ENCODE measurements at regions not wholly inside any gene's neighbourhood (a gene's known extent, or its start where the extent isn't known, plus 50 kb on each side); places are given as distances from the start of the nearest gene placed in this dataset.

DNA sequence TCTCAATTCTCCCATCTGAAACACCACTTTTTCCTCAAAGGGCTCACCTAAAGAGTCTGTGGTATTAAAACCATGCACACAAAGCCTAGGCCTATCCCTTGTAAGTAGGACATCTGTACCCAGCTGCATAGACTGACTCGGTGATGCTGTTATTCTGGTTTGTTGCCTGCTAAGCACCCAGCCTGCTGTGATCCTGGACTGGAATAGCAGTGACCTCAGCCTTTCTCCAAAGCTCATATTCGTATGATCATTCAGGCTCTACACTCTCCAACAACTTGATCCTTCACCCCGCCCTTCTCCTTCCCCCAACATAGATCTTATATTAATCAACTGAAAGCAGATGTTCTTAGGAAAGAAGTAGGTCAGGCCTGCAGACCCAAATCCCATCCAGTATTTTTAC lies 81.4 kb upstream of the WWC1 start:
- TF ChIP-seq, protein P1, sequence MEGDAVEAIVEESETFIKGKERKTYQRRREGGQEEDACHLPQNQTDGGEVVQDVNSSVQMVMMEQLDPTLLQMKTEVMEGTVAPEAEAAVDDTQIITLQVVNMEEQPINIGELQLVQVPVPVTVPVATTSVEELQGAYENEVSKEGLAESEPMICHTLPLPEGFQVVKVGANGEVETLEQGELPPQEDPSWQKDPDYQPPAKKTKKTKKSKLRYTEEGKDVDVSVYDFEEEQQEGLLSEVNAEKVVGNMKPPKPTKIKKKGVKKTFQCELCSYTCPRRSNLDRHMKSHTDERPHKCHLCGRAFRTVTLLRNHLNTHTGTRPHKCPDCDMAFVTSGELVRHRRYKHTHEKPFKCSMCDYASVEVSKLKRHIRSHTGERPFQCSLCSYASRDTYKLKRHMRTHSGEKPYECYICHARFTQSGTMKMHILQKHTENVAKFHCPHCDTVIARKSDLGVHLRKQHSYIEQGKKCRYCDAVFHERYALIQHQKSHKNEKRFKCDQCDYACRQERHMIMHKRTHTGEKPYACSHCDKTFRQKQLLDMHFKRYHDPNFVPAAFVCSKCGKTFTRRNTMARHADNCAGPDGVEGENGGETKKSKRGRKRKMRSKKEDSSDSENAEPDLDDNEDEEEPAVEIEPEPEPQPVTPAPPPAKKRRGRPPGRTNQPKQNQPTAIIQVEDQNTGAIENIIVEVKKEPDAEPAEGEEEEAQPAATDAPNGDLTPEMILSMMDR (IDR thresholded peaks at IDR 0.05), result no peak
- TF ChIP-seq POLR2A (IDR thresholded peaks at IDR 0.05), result no peak

All from thyroid gland (tissue), 4 donors.